ENCODE measurements at regions not wholly inside any gene's neighbourhood (a gene's known extent, or its start where the extent isn't known, plus 50 kb on each side); places are given as distances from the start of the nearest gene placed in this dataset.
"Not testable (repeated sequence)": the region's sequence is repeated elsewhere in the genome, so short reads cannot be mapped to it uniquely, and the experiment has no call there.

- no peak for TF ChIP-seq EP300 (IDR thresholded peaks at IDR 0.05)
- no peak for TF ChIP-seq POLR2AphosphoS5 (IDR thresholded peaks at IDR 0.05)
- no peak for TF ChIP-seq POLR2A (IDR thresholded peaks at IDR 0.05)
- no peak for TF ChIP-seq CTCF (IDR thresholded peaks at IDR 0.05)
- Histone ChIP-seq H3K36me3 (no peaks in the 10 kb centered on the region), H3K27me3 (no peaks in the 10 kb centered on the region), H3K9me3 (no peaks in the 10 kb centered on the region), H3K27ac (peak overlapping the region in 2 of 4 donors; percentile 49 to 57), H3K4me1 (peaks cover 0 to 14% (median 0%) of the 10 kb centered on the region in 4 donors), H3K4me3 (no peak overlapping the region)
- DNase-seq = no peak
- 68 to 69% methylated on average over 4 of the region's 4 CpGs for WGBS, 2 donors
- intact Hi-C loops (cut with DNase I) = loop anchor here (10.0 kb wide), 1 partner anchor 543 kb away; no protein-coding TSS in a partner anchor
These were observed 91.5 kb downstream of the LYZL2 start for GRCh38 chr10:30538086-30538485.

GRCh38 chr10:30537586-30537985 lies 92.0 kb downstream of the LYZL2 start:
- H3K9me3 ChIP-seq = no peaks in the 10 kb centered on the region
- no peaks in the 10 kb centered on the region for H3K27me3 ChIP-seq
- DNase-seq = no peak
- H3K4me1 ChIP-seq = peaks cover 0 to 14% (median 0%) of the 10 kb centered on the region in 4 donors
- intact Hi-C loops (cut with DNase I) = loop anchor here (10.0 kb wide), 1 partner anchor 543 kb away; no protein-coding TSS in a partner anchor
- H3K27ac ChIP-seq = peak overlapping the region in 2 of 4 donors; percentile 49 to 57
- no peak overlapping the region for H3K4me3 ChIP-seq
- no peak for TF ChIP-seq CTCF (IDR thresholded peaks at IDR 0.05)
- no peaks in the 10 kb centered on the region for H3K36me3 ChIP-seq
- 43 to 51% methylated on average over 2 of the region's 2 CpGs for WGBS, 2 donors

- Histone ChIP-seq H3K4me1 (peaks cover 0 to 14% (median 0%) of the 10 kb centered on the region in 4 donors), H3K27ac (peak overlapping the region in 3 of 4 donors; percentile 36 to 57 (median 49))
- WGBS, 2 donors = 41 to 59% methylated on average over 1 of the region's 1 CpG
- not testable (repeated sequence) for H3K9me3 ChIP-seq, H3K36me3 ChIP-seq, H3K27me3 ChIP-seq, DNase-seq, H3K4me3 ChIP-seq
- intact Hi-C loops (cut with DNase I) = loop anchor here (10.0 kb wide), 1 partner anchor 542 kb away; no protein-coding TSS in a partner anchor
These were observed 92.4 kb downstream of the LYZL2 start for GRCh38 chr10:30537158-30537557.

- TF ChIP-seq POLR2A (IDR thresholded peaks at IDR 0.05) (no peak), POLR2AphosphoS5 (IDR thresholded peaks at IDR 0.05) (no peak), EP300 (IDR thresholded peaks at IDR 0.05) (no peak)
- Histone ChIP-seq H3K36me3 (no peaks in the 10 kb centered on the region), H3K27ac (peak overlapping the region in 2 of 4 donors; percentile 49 to 57), H3K4me1 (peaks cover 0 to 14% (median 0%) of the 10 kb centered on the region in 4 donors), H3K27me3 (no peaks in the 10 kb centered on the region), H3K4me3 (no peak overlapping the region), H3K9me3 (no peaks in the 10 kb centered on the region)
- intact Hi-C loops (cut with DNase I) = loop anchor here (10.0 kb wide), 1 partner anchor 542 kb away; no protein-coding TSS in a partner anchor
- DNase-seq = peak; percentile 4
- 18 to 44% methylated on average over 4 of the region's 4 CpGs for WGBS, 2 donors
These were observed 93.0 kb downstream of the LYZL2 start for GRCh38 chr10:30536578-30536977.

- intact Hi-C loops (cut with DNase I) = loop anchor here (10.0 kb wide), 1 partner anchor 541 kb away; no protein-coding TSS in a partner anchor
- TF ChIP-seq POLR2A (IDR thresholded peaks at IDR 0.05) = no peak
- TF ChIP-seq POLR2AphosphoS5 (IDR thresholded peaks at IDR 0.05) = no peak
- no peak for TF ChIP-seq EP300 (IDR thresholded peaks at IDR 0.05)
- no peak for TF ChIP-seq CTCF (IDR thresholded peaks at IDR 0.05)
- 93 to 95% methylated on average over 4 of the region's 4 CpGs for WGBS, 2 donors
These were observed 93.9 kb downstream of the LYZL2 start for GRCh38 chr10:30535677-30536076.

More at GRCh38 chr10:30535677-30536076, 93.9 kb downstream of the LYZL2 start:
- Histone ChIP-seq H3K27ac (no peak overlapping the region), H3K36me3 (no peaks in the 10 kb centered on the region), H3K4me1 (peaks cover 0 to 14% (median 0%) of the 10 kb centered on the region in 4 donors), H3K27me3 (no peaks in the 10 kb centered on the region), H3K9me3 (no peaks in the 10 kb centered on the region), H3K4me3 (no peak overlapping the region)
- no peak for DNase-seq
